GM13977 (cell line): ENCODE measurements at regions not wholly inside any gene's neighbourhood (a gene's known extent, or its start where the extent isn't known, plus 50 kb on each side); places are given as distances from the start of the nearest gene placed in this dataset.
"Not testable (repeated sequence)": the region's sequence is repeated elsewhere in the genome, so short reads cannot be mapped to it uniquely, and the experiment has no call there.

Experiments
- DNase-seq: peaks from one replicate; pipeline ENCODE4 v3.0.0; 2012; ENCODE audit warnings: low spot score
- in situ Hi-C: fragments of 300-500 bp; cut with MboI; formaldehyde crosslinking; loops from one replicate; pipeline ENCODE4 v1.12.0; 2022; ENCODE audit warnings: low sequenced_read_pairs, low pct_unique_long_range_greater_than_20kb, mixed read lengths, inconsistent platforms; ENCODE audit not compliant: unreplicated experiment
- TF ChIP-seq, protein P1 (sequence below): IDR thresholded peaks from 2 replicates; pipeline ENCODE4 v1.5.1; 2012; ENCODE audit warnings: mild to moderate bottlenecking, control low read depth; ENCODE audit not compliant: insufficient read depth; ENCODE audit errors: extremely low read depth, missing control alignments

DNA sequence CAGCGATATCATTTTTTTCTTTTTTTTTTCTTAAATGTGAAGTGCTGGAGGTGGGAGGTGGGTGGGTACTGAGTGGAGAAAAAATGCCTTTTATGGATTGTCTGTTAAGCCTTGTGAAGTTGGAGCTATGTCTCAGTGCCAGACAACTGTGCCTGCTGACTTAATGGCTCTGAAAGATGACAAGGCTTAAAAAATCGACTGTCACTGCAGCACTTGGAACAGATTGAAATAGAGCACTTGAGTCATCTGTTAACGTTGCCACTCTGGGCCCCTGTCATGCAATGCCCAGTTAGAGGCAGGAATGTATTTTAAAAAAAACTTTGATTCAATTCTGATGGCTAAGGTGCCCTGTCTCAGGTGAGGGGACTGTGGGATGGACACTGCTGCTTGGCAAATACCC is 108.2 kb upstream of the HS3ST2 start:
- in situ Hi-C loops = no loop called here
- TF ChIP-seq, protein P1, sequence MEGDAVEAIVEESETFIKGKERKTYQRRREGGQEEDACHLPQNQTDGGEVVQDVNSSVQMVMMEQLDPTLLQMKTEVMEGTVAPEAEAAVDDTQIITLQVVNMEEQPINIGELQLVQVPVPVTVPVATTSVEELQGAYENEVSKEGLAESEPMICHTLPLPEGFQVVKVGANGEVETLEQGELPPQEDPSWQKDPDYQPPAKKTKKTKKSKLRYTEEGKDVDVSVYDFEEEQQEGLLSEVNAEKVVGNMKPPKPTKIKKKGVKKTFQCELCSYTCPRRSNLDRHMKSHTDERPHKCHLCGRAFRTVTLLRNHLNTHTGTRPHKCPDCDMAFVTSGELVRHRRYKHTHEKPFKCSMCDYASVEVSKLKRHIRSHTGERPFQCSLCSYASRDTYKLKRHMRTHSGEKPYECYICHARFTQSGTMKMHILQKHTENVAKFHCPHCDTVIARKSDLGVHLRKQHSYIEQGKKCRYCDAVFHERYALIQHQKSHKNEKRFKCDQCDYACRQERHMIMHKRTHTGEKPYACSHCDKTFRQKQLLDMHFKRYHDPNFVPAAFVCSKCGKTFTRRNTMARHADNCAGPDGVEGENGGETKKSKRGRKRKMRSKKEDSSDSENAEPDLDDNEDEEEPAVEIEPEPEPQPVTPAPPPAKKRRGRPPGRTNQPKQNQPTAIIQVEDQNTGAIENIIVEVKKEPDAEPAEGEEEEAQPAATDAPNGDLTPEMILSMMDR = no peak
- DNase-seq = no peak

DNA sequence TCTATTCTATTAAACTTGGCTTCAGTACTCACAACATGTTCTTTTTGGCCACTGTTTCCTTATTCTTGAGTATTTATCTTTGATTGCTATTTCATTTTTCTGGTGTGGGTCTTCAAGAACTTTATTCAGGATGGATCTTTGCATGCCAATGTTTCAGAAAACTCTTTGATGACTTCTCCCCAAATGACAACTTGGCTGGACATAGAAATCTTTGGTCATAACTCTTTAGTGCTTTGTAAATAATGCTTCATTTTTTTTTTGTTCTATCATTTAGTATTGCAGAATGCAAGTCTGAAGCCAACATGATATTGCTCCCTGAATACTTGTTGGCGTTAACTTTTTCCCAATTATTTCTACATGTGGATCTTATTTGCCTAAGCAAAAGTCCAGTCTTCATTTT is 103.6 kb upstream of the HS3ST2 start:
- TF ChIP-seq, protein P1 = no peak
- DNase-seq = no peak
- in situ Hi-C loops = no loop called here

DNA sequence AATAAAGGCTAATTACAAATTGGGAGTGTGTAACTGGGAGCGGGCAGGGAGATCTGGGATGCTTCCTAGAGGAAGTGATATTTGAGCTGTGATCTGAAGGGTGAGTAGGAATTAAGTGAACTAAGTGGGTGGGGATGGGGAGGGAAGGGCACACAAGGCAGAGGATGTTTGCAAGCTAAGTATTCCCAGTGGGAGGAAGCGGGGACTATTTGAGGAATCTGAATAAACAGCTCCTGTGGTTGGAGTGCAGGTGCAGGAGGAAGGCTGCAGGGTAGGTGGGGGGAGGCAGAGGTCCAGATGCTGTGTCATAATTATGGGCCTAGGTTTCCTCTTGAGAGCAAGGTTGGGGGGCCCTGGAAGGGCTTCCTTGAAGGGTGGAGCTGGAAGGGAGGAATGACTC is 102.1 kb upstream of the HS3ST2 start:
- TF ChIP-seq, protein P1 = no peak
- no peak for DNase-seq
- in situ Hi-C loops = no loop called here

DNA sequence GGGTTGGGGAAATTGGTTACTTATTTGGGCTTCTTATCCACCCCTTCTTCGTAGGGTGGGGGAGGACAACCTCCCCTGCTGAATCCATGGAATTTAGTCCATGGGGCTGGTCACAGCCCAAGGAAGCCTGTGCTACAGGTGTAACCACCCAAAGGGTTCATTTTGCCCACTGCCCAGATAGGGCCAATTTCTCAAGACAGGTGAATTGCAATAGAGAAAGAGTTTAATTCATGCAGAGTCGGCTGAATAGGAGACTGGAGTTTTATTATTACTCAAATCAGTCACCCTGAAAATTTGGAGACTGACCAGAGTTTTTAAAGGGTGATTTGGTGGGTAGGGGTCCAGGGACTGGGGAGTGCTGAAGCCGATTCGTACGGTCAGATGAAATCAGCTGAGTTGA is 101.5 kb upstream of the HS3ST2 start:
- no peak for DNase-seq
- TF ChIP-seq, protein P1 = no peak
- in situ Hi-C loops = no loop called here

DNA sequence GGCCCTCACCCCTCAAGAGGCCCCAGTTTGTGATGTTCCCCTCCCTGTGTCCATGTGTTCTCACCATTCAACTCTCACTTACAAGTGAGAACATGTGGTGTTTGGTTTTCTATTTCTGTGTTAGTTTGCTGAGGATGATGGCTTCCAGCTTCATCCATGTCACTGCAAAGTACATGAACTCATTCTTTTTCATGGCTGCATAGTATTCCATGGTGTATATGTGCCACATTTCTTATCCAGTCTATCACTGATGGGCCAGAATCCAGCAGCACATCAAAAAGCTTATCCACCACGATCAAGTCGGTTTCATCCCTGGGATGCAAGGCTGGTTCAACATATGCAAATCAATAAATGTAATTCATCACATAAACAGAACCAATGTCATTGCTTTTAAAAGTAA is 95.4 kb upstream of the HS3ST2 start:
- DNase-seq, in situ Hi-C loops: not testable (repeated sequence)

DNA sequence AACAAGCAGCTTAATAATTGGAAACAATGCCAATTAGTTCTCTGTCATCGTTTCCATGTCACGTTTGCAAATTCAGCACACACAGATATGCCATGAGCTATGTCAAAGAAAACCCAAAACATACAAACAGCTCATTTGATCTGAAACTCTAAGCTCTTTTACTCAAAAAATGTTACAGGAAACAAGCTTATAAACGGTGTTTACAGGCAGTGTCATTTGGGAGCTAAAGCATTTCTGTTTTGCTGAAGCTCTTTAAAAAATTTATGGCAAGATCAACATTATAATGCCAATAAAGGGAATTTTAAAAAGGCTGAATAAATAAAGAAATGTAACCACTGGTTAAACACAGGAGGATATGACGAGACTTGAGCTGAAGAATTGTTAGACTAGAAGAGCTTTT is 94.0 kb upstream of the HS3ST2 start:
- TF ChIP-seq, protein P1 = no peak
- in situ Hi-C loops = no loop called here
- no peak for DNase-seq

DNA sequence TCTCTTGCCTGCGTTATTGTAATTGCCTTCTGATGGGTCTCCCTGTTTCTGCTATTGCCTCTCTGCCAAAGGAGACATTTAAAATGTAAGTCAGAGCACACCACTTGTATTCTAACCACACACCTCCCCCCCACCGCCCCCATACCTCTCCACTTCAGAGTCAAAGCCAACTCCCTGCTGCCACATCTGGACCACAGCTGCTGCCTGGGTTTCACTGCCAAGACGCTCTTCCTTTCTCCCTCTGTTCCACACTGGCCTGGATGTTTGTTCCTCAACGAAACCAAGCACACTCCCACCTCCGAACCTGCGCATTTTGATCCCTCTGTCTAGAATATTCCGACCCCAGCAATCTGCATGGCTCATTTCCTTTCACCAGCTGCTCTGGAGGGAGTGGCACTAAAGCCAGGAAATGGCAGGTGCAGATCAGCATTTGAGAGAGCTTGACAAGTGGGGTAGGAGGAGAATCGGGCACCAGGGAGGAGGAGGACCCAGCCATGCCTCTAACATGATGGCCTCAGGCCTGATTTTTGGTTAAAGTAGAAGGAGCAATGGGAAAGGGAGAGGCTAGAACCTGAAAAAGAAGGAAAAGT is 92.4 kb upstream of the HS3ST2 start:
- TF ChIP-seq, protein P1 = no peak
- in situ Hi-C loops = no loop called here
- DNase-seq = no peak

DNA sequence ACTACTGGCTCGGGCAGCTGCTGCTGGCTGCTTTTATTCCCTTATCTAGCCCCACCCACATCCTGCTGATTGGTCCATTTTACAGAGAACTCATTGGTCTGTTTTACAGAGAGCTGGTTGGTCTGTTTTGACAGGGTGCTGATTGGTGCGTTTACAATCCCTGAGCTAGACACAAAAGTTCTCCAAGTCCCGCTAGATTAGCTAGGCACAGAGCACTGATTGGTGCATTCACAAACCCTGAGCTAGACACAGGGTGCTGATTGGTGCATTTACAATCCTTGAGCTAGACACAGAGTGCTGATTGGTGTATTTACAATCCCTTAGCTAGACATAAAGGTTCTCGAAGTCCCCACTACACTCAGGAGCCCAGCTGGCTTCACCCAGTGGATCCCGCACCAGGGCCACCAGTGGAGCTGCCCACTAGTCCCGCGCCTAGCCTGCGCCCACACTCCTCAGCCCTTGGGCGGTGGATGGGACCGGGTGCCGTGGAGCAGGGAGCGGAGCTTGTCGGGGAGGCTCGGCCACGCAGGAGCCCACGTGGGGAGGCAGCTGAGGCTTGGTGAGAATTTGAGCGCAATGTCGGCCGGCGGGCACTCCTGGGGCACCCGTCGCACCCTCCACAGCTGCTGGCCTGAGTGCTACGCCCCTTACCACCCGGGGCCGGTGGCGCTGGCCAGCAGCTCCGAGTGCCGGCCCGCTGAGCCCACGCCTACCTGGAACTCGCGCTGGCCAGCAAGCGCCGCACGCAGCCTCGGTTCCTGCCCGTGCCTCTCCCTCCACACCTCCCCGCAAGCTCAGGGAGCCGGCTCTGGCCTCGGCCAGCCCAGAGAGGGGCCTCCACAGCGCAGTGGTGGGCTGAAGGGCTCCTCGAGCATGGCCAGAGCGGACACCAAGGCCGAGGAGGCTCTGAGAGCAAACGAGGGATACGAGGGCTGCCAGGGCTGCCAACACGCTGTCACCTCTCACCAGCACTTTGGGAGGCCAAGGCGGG is 91.1 kb upstream of the HS3ST2 start:
- in situ Hi-C loops, DNase-seq: not testable (repeated sequence)
